ENCODE measurements at regions not wholly inside any gene's neighbourhood (a gene's known extent, or its start where the extent isn't known, plus 50 kb on each side); places are given as distances from the start of the nearest gene placed in this dataset.

- no peak overlapping the region for H3K27ac ChIP-seq (ENCODE audit: low read depth, low read length)
- H3K27me3 ChIP-seq (ENCODE audit: control insufficient read depth, insufficient read depth, low read length), result peaks cover under 1% of the 10 kb centered on the region
- ChIA-PET POLR2A (no interaction called here), CTCF (no interaction called here)
- no peaks in the 10 kb centered on the region for H3K9me3 ChIP-seq (ENCODE audit: control insufficient read depth, insufficient read depth, low read length)
- H3K4me3 ChIP-seq (ENCODE audit: low read depth, low read length), result no peak overlapping the region
- no peak for TF ChIP-seq CTCF (IDR thresholded peaks at IDR 0.05; ENCODE audit: low read depth, low read length)
- no peak for DNase-seq (ENCODE audit: low read depth, low spot score)
These were observed 109.3 kb upstream of the PROKR2 start for GRCh38 chr20:5426026-5426425.

DNA sequence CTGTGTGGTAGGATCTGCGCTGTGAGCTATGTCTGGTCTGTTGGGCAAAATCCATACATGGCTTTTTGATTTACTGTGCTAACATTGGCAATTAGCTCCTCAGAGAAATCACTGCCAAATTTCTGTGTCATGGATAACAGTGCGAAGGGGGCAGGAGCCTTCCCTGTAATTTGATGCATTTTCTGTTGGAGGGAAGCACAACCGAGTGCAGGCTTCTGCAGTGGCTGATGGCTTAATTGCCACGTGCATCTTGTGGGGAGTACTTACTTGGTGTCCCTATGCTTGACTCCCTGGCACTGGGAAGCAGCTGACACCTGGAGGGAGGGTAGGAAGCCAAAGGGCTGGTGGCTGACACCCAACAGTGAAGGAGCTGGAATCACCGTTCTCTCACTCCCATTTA is 99.3 kb upstream of the PROKR2 start:
- POLR2A ChIA-PET, result no interaction called here
- CTCF ChIA-PET, result no interaction called here
- H3K4me3 ChIP-seq (ENCODE audit: low read depth, low read length), result no peak overlapping the region
- no peak for TF ChIP-seq CTCF (IDR thresholded peaks at IDR 0.05; ENCODE audit: low read depth, low read length)
- no peaks in the 10 kb centered on the region for H3K9me3 ChIP-seq (ENCODE audit: control insufficient read depth, insufficient read depth, low read length)
- H3K27me3 ChIP-seq (ENCODE audit: control insufficient read depth, insufficient read depth, low read length), result no peaks in the 10 kb centered on the region
- H3K27ac ChIP-seq (ENCODE audit: low read depth, low read length), result no peak overlapping the region
- DNase-seq (ENCODE audit: low read depth, low spot score), result no peak

DNA sequence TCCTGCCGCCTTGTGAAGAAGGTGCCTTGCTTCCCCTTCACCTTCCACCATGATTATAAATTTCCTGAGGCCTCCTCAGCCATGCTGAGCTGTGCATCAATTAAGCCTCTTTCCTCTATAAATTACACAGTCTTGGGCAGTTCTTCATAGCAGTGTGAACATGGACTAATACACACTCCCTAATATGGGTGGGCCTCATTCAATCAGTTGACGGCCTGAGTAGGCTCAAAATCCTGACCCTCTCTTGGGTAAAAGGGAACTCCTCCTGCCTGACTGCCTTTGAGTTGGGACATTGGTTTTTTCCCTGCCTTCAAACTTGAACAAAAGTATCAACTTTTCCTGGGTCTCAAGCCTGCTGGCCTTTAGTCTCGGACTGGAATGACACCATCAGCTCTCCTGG is 96.6 kb upstream of the PROKR2 start:
- H3K27me3 ChIP-seq (ENCODE audit: control insufficient read depth, insufficient read depth, low read length), result no peaks in the 10 kb centered on the region
- no peak for DNase-seq (ENCODE audit: low read depth, low spot score)
- no peak for TF ChIP-seq CTCF (IDR thresholded peaks at IDR 0.05; ENCODE audit: low read depth, low read length)
- ChIA-PET CTCF (no interaction called here), POLR2A (no interaction called here)
- H3K27ac ChIP-seq (ENCODE audit: low read depth, low read length), result no peak overlapping the region
- H3K4me3 ChIP-seq (ENCODE audit: low read depth, low read length), result no peak overlapping the region
- H3K9me3 ChIP-seq (ENCODE audit: control insufficient read depth, insufficient read depth, low read length), result no peaks in the 10 kb centered on the region

- Histone ChIP-seq H3K27ac (ENCODE audit: low read depth, low read length) (no peak overlapping the region), H3K9me3 (ENCODE audit: control insufficient read depth, insufficient read depth, low read length) (no peaks in the 10 kb centered on the region), H3K27me3 (ENCODE audit: control insufficient read depth, insufficient read depth, low read length) (no peaks in the 10 kb centered on the region), H3K4me3 (ENCODE audit: low read depth, low read length) (no peak overlapping the region)
- ChIA-PET POLR2A (no interaction called here), CTCF (interaction anchor here (1.1 to 1.2 kb wide), 2 partner anchors 8 to 38 kb away, joined by 3 to 6 read pairs; no protein-coding TSS in a partner anchor)
- TF ChIP-seq CTCF (IDR thresholded peaks at IDR 0.05; ENCODE audit: low read depth, low read length), result no peak
- DNase-seq (ENCODE audit: low read depth, low spot score), result no peak
These were observed 93.7 kb upstream of the PROKR2 start for GRCh38 chr20:5410470-5410869.

GRCh38 chr20:5402903-5403531 is 86.3 kb upstream of the PROKR2 start:
- no peak for DNase-seq (ENCODE audit: low read depth, low spot score)
- ChIA-PET POLR2A (no interaction called here), CTCF (interaction anchor here (0.6 to 1.1 kb wide), 6 partner anchors 8 to 246 kb away, joined by 3 to 5 read pairs (median 4); no protein-coding TSS in a partner anchor)
- Histone ChIP-seq H3K27ac (ENCODE audit: low read depth, low read length) (no peak overlapping the region), H3K4me3 (ENCODE audit: low read depth, low read length) (no peak overlapping the region), H3K27me3 (ENCODE audit: control insufficient read depth, insufficient read depth, low read length) (no peaks in the 10 kb centered on the region), H3K9me3 (ENCODE audit: control insufficient read depth, insufficient read depth, low read length) (no peaks in the 10 kb centered on the region)
- peak; percentile 60 for TF ChIP-seq CTCF (IDR thresholded peaks at IDR 0.05; ENCODE audit: low read depth, low read length)
